ENCODE measurements at regions not wholly inside any gene's neighbourhood (a gene's known extent, or its start where the extent isn't known, plus 50 kb on each side); places are given as distances from the start of the nearest gene placed in this dataset.

DNA sequence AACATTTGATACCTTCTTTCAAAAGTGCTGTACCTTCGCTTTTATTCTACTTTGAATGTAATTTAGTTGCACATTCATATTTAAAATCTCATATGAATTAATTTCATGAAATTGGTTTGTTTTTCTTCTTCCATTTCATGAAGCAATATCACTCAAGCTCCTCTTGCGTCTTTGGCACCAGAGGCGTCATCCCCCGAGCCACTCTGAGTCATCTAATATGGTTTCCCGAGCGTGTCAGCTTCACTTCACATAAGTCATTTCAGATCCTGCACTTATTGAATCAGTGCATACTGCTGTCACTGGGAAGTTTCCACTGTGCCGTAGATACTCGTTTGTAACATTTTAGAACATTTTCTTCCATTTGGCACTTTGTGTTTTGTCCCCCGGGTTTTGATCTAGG is 105.6 kb downstream of the SLC25A47 start:
- TF ChIP-seq, protein P1, sequence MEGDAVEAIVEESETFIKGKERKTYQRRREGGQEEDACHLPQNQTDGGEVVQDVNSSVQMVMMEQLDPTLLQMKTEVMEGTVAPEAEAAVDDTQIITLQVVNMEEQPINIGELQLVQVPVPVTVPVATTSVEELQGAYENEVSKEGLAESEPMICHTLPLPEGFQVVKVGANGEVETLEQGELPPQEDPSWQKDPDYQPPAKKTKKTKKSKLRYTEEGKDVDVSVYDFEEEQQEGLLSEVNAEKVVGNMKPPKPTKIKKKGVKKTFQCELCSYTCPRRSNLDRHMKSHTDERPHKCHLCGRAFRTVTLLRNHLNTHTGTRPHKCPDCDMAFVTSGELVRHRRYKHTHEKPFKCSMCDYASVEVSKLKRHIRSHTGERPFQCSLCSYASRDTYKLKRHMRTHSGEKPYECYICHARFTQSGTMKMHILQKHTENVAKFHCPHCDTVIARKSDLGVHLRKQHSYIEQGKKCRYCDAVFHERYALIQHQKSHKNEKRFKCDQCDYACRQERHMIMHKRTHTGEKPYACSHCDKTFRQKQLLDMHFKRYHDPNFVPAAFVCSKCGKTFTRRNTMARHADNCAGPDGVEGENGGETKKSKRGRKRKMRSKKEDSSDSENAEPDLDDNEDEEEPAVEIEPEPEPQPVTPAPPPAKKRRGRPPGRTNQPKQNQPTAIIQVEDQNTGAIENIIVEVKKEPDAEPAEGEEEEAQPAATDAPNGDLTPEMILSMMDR (IDR thresholded peaks at IDR 0.05) = no peak
- TF ChIP-seq POLR2A (IDR thresholded peaks at IDR 0.05) = no peak
